Peyer's patch (tissue), 4 donors: ENCODE measurements at regions not wholly inside any gene's neighbourhood (a gene's known extent, or its start where the extent isn't known, plus 50 kb on each side); places are given as distances from the start of the nearest gene placed in this dataset.

Experiments
- POLR2A ChIP-seq, 2 donors: fragments of 450-650 bp; IDR thresholded peaks; one replicate each; pipeline ENCODE4 v1.5.1; 2017; ENCODE audit warnings: antibody characterized with exemption in 2 of 2, mild to moderate bottlenecking in 2 of 2, moderate library complexity in 2 of 2
- TF ChIP-seq, protein P1 (sequence below), 6 experiments: fragments of 450-650 bp in 4 of 6; fragments of 200-600 bp in 2 of 6; sonication (generic) in 1 of 6; IDR thresholded peaks; one replicate each; pipeline ENCODE4 v1.5.1; 2017 to 2019; ENCODE audit warnings: antibody characterized with exemption in 6 of 6, mild to moderate bottlenecking in 3 of 6, moderate library complexity in 1 of 6

DNA sequence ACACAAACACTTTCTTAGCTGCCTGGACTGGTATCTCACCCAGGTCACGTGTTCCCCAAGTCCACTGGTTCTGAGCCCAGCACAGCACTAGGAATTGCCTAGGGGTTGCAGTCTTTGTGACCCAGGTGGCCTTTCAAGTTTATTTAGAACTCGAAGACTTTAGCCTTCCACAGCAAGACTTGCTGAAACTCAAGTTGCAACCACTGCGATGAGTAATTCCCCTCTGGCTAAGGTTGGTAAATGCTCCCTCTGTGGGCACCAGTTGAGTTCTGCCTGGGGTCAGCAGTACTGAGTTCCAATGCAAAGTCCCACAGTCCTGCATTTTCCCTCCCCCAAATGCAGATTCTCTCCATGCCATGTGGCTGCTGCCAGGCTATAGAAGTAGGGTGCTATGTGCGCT, 77.6 kb upstream of the MOCS1 start:
- TF ChIP-seq POLR2A (IDR thresholded peaks at IDR 0.05), result no peak
- TF ChIP-seq, protein P1, sequence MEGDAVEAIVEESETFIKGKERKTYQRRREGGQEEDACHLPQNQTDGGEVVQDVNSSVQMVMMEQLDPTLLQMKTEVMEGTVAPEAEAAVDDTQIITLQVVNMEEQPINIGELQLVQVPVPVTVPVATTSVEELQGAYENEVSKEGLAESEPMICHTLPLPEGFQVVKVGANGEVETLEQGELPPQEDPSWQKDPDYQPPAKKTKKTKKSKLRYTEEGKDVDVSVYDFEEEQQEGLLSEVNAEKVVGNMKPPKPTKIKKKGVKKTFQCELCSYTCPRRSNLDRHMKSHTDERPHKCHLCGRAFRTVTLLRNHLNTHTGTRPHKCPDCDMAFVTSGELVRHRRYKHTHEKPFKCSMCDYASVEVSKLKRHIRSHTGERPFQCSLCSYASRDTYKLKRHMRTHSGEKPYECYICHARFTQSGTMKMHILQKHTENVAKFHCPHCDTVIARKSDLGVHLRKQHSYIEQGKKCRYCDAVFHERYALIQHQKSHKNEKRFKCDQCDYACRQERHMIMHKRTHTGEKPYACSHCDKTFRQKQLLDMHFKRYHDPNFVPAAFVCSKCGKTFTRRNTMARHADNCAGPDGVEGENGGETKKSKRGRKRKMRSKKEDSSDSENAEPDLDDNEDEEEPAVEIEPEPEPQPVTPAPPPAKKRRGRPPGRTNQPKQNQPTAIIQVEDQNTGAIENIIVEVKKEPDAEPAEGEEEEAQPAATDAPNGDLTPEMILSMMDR (IDR thresholded peaks at IDR 0.05), result no peak
